Breast epithelium (tissue), 4 donors: ENCODE measurements at regions not wholly inside any gene's neighbourhood (a gene's known extent, or its start where the extent isn't known, plus 50 kb on each side); places are given as distances from the start of the nearest gene placed in this dataset.

ENCODE experiments used
- DNase-seq, 2 donors: peaks; one replicate each; pipeline ENCODE4 v3.0.0-alpha.2; 2019; ENCODE audit warnings: low spot score in 2 of 2
- H3K27ac ChIP-seq, 2 donors: fragments of 200-600 bp; sonication (generic) in 1 of 2; one replicate each; pipeline ENCODE4 v1.5.1; 2016 to 2019; ENCODE audit warnings: mild to moderate bottlenecking in 1 of 2
- H3K27me3 ChIP-seq, 2 donors: fragments of 200-600 bp; sonication (generic) in 1 of 2; one replicate each; pipeline versions ENCODE4 v1.5.1 to v1.6.0; 2017 to 2019; ENCODE audit warnings: control low read depth in 1 of 2, mild to moderate bottlenecking in 1 of 2
- H3K36me3 ChIP-seq: fragments of 200-600 bp; one replicate; pipeline ENCODE4 v1.5.1; 2019
- H3K4me1 ChIP-seq, 2 donors: fragments of 200-600 bp; sonication (generic); one replicate each; pipeline ENCODE4 v1.5.1; 2016 to 2019; ENCODE audit warnings: control low read depth in 1 of 2
- H3K4me3 ChIP-seq, 3 donors: fragments of 200-600 bp; sonication (generic); 1 replicate in 2 of 3; 2 replicates in 1 of 3; pipeline ENCODE4 v1.5.1; 2016 to 2019; ENCODE audit warnings: mild to moderate bottlenecking in 3 of 3, moderate library complexity in 2 of 3
- H3K9me3 ChIP-seq, 2 donors: fragments of 200-600 bp; sonication (generic) in 1 of 2; one replicate each; pipeline ENCODE4 v1.5.1; 2016 to 2019; ENCODE audit warnings: control low read depth in 1 of 2
- CTCF ChIP-seq, 3 donors: fragments of 450-650 bp; IDR thresholded peaks; one replicate each; pipeline ENCODE4 v1.5.1; 2016 to 2017; ENCODE audit warnings: antibody characterized with exemption in 3 of 3, mild to moderate bottlenecking in 3 of 3, moderate library complexity in 3 of 3
- POLR2A ChIP-seq: fragments of 450-650 bp; IDR thresholded peaks from one replicate; pipeline ENCODE4 v1.6.1; 2016; ENCODE audit warnings: antibody characterized with exemption, mild to moderate bottlenecking, moderate library complexity
- POLR2AphosphoS5 ChIP-seq, 3 donors: sonication (generic); formaldehyde crosslinking; IDR thresholded peaks; one replicate each; pipeline ENCODE4 v1.6.1; 2017; ENCODE audit warnings: antibody characterized with exemption in 3 of 3
- intact Hi-C: fragments of 100-400 bp; cut with DNase I; formaldehyde crosslinking; loops from one replicate; pipeline ENCODE4 v1.15.1; 2023; ENCODE audit warnings: low total_unique reads

GRCh38 chr11:34738237-34738636 is 117.3 kb downstream of the EHF start:
- TF ChIP-seq POLR2AphosphoS5 (IDR thresholded peaks at IDR 0.05) (no peak), POLR2A (no peak), CTCF (IDR thresholded peaks at IDR 0.05) (no peak)
- H3K27me3 ChIP-seq, result no peaks in the 10 kb centered on the region
- H3K4me1 ChIP-seq, result no peaks in the 10 kb centered on the region
- no peak overlapping the region for H3K4me3 ChIP-seq
- DNase-seq, result no peak
- H3K36me3 ChIP-seq, result no peaks in the 10 kb centered on the region
- intact Hi-C loops, result no loop called here
- peaks cover 0 to 5% of the 10 kb centered on the region in 2 donors for H3K9me3 ChIP-seq
- no peak overlapping the region for H3K27ac ChIP-seq

- H3K4me1 ChIP-seq, result no peaks in the 10 kb centered on the region
- no peaks in the 10 kb centered on the region for H3K27me3 ChIP-seq
- TF ChIP-seq POLR2AphosphoS5 (IDR thresholded peaks at IDR 0.05) (no peak), CTCF (IDR thresholded peaks at IDR 0.05) (no peak), POLR2A (no peak)
- H3K27ac ChIP-seq, result no peak overlapping the region
- H3K4me3 ChIP-seq, result no peak overlapping the region
- H3K9me3 ChIP-seq, result peaks cover 0 to 2% of the 10 kb centered on the region in 2 donors
- H3K36me3 ChIP-seq, result no peaks in the 10 kb centered on the region
- DNase-seq, result no peak
- intact Hi-C loops, result no loop called here
Observed at GRCh38 chr11:34732831-34733230, 111.9 kb downstream of the EHF start.

GRCh38 chr11:34731603-34732002 is 110.7 kb downstream of the EHF start:
- no peaks in the 10 kb centered on the region for H3K4me1 ChIP-seq
- no peaks in the 10 kb centered on the region for H3K9me3 ChIP-seq
- no peak overlapping the region for H3K27ac ChIP-seq
- TF ChIP-seq CTCF (IDR thresholded peaks at IDR 0.05), result no peak
- TF ChIP-seq POLR2AphosphoS5 (IDR thresholded peaks at IDR 0.05), result no peak
- no peak for TF ChIP-seq POLR2A
- no peak for DNase-seq
- H3K27me3 ChIP-seq, result no peaks in the 10 kb centered on the region
- intact Hi-C loops, result no loop called here
- no peak overlapping the region for H3K4me3 ChIP-seq
- H3K36me3 ChIP-seq, result no peaks in the 10 kb centered on the region

- intact Hi-C loops, result no loop called here
- H3K9me3 ChIP-seq, result no peaks in the 10 kb centered on the region
Observed at GRCh38 chr11:34730544-34731295, 109.8 kb downstream of the EHF start.

More at GRCh38 chr11:34730544-34731295, 109.8 kb downstream of the EHF start:
- TF ChIP-seq POLR2A (no peak), CTCF (IDR thresholded peaks at IDR 0.05) (no peak), POLR2AphosphoS5 (IDR thresholded peaks at IDR 0.05) (no peak)
- H3K36me3 ChIP-seq, result no peaks in the 10 kb centered on the region
- no peak overlapping the region for H3K4me3 ChIP-seq
- H3K27ac ChIP-seq, result no peak overlapping the region
- no peaks in the 10 kb centered on the region for H3K27me3 ChIP-seq
- no peaks in the 10 kb centered on the region for H3K4me1 ChIP-seq
- DNase-seq, result no peak
